HepG2 (cell line): ENCODE measurements at regions not wholly inside any gene's neighbourhood (a gene's known extent, or its start where the extent isn't known, plus 50 kb on each side); places are given as distances from the start of the nearest gene placed in this dataset.

Experiments
- ATAC-seq: fragments of 200-7000 bp; cut with Tn5 transposase; 3 replicates; pipeline ENCODE4 v1.9.1; 2020; ENCODE audit warnings: mild to moderate bottlenecking, moderate library complexity
- BruUV-seq: library from RNA; stranded (reverse); fragments of 400-500 nt; replicated peaks from 2 replicates; lab custom pipeline; 2021; lab: Mats Ljungman, UMichigan
- CTCF ChIA-PET: fragments of 300-600 bp; formaldehyde crosslinking; extraction: SDS; loops from one replicate; lab custom pipeline; 2021; ENCODE audit warnings: low total read pairs, inconsistent platforms, low intra/inter-chr PET ratio; lab: Yijun Ruan, JAX
- POLR2A ChIA-PET: fragments of 350-600 bp; sonication (Branson Sonifier 250); formaldehyde crosslinking; loops from one replicate; lab custom pipeline; 2020; ENCODE audit warnings: antibody characterized with exemption, inconsistent platforms; lab: Yijun Ruan, JAX
- DNase-seq: peaks from one replicate; pipeline ENCODE4 v3.0.0-alpha.2; 2015; ENCODE audit warnings: low spot score
- FAIRE-seq: peaks from 3 replicates; lab custom pipeline; 2011; peaks lifted over from hg19 to GRCh38; lab: Jason Lieb, UNC
- H2AFZ ChIP-seq: one replicate; pipeline ENCODE4 v1.6.1; 2011; ENCODE audit warnings: low read length, inconsistent platforms
- H3K27ac ChIP-seq: fragments of 300-600 bp; 3 replicates; pipeline ENCODE4 v1.8.0; 2011; ENCODE audit warnings: mixed run types, mild to moderate bottlenecking, mixed read lengths, low read length, inconsistent platforms; ENCODE audit not compliant: insufficient read depth; ENCODE audit errors: extremely low read length
- H3K27me3 ChIP-seq, 2 experiments: fragments of 200-600 bp in 1 of 2; 2 replicates in 1 of 2; 3 replicates in 1 of 2; pipeline versions ENCODE4 v1.6.0 to v1.8.0; 2011; ENCODE audit warnings: low read length in 2 of 2, mild to moderate bottlenecking in 2 of 2, moderate library complexity in 2 of 2, inconsistent platforms in 1 of 2; ENCODE audit not compliant: insufficient read depth in 2 of 2, control insufficient read depth in 1 of 2
- H3K36me3 ChIP-seq, 2 experiments: fragments of 200-600 bp in 1 of 2; replicated peaks in 1 of 2; 2 replicates in 1 of 2; 3 replicates in 1 of 2; pipeline versions ENCODE4 v1.5.1 to v1.8.0; 2011; ENCODE audit warnings: low read length in 2 of 2, inconsistent platforms in 1 of 2; ENCODE audit not compliant: insufficient read depth in 2 of 2, control insufficient read depth in 1 of 2
- H3K4me1 ChIP-seq: 2 replicates; pipeline ENCODE4 v1.5.1; 2012; ENCODE audit warnings: low read length, inconsistent platforms; ENCODE audit not compliant: insufficient read depth
- H3K4me2 ChIP-seq: 2 replicates; pipeline ENCODE4 v1.6.0; 2011; ENCODE audit warnings: low read depth, low read length, inconsistent platforms
- H3K4me3 ChIP-seq, 3 experiments: fragments of 200-600 bp in 1 of 3; sonication (generic), shearing (Covaris generic) in 1 of 3; replicated peaks in 1 of 3; 2 replicates each; pipeline ENCODE4 v1.5.1; 2011 to 2016; ENCODE audit warnings: low read length in 3 of 3, inconsistent platforms in 2 of 3, low read depth in 2 of 3, mild to moderate bottlenecking in 2 of 3, control low read depth in 1 of 3, mixed read lengths in 1 of 3; ENCODE audit not compliant: insufficient read depth in 1 of 3
- H3K79me2 ChIP-seq: one replicate; pipeline ENCODE4 v1.6.1; 2011; ENCODE audit warnings: low read length, inconsistent platforms; ENCODE audit not compliant: insufficient read depth
- H3K9ac ChIP-seq: 2 replicates; pipeline ENCODE4 v1.6.0; 2011; ENCODE audit warnings: mild to moderate bottlenecking, low read depth, low read length, inconsistent platforms; ENCODE audit not compliant: insufficient read depth
- H3K9me3 ChIP-seq: 2 replicates; pipeline ENCODE4 v1.5.1; 2012; ENCODE audit warnings: mild to moderate bottlenecking, low read length
- H4K20me1 ChIP-seq: 2 replicates; pipeline ENCODE4 v1.6.0; 2011; ENCODE audit warnings: inconsistent platforms, mild to moderate bottlenecking, low read length, moderate library complexity; ENCODE audit not compliant: insufficient read depth
- ASH2L ChIP-seq: fragments of 300-600, 200-600 bp; sonication (generic); IDR thresholded peaks from 2 replicates; pipeline ENCODE4 v1.7.0; 2017; ENCODE audit warnings: low read depth, mild to moderate bottlenecking, moderate library complexity, mixed read lengths, low read length; ENCODE audit not compliant: insufficient read length
- CBX2 ChIP-seq, 2 experiments: fragments of 200-600 bp in 1 of 2; sonication (generic); formaldehyde crosslinking in 1 of 2; IDR thresholded peaks; 2 replicates each; pipeline versions ENCODE4 v1.7.0 to v1.8.1; 2018 to 2022; ENCODE audit warnings: low read depth in 2 of 2, low read length in 1 of 2, mild to moderate bottlenecking in 1 of 2, missing genetic modification reagents in 1 of 2
- GATAD1 ChIP-seq: IDR thresholded peaks from 2 replicates; pipeline ENCODE4 v1.6.1; 2016; ENCODE audit warnings: missing genetic modification reagents, missing compliant biosample characterization
- HOXD1 ChIP-seq: sonication (generic); formaldehyde crosslinking; IDR thresholded peaks from 2 replicates; pipeline ENCODE4 v1.5.0; 2020; ENCODE audit warnings: missing genetic modification reagents
- MBD4 ChIP-seq: IDR thresholded peaks from 2 replicates; pipeline ENCODE4 v1.6.1; 2012; ENCODE audit warnings: low read length, inconsistent platforms, borderline replicate concordance
- RFX1 ChIP-seq: fragments of 450-650 bp; IDR thresholded peaks from 2 replicates; pipeline ENCODE4 v1.6.1; 2017
- RFXANK ChIP-seq: IDR thresholded peaks from 2 replicates; pipeline ENCODE4 v1.6.1; 2016
- TMF1 ChIP-seq: sonication (generic); formaldehyde crosslinking; IDR thresholded peaks from 2 replicates; pipeline ENCODE4 v1.8.1; 2022; ENCODE audit warnings: low read depth, missing genetic modification reagents
- ZC3H4 ChIP-seq: sonication (generic); formaldehyde crosslinking; IDR thresholded peaks from 2 replicates; pipeline ENCODE4 v1.4.0; 2020; ENCODE audit warnings: missing genetic modification reagents, borderline replicate concordance
- ZFX ChIP-seq: sonication (generic); formaldehyde crosslinking; IDR thresholded peaks from 2 replicates; pipeline ENCODE4 v1.4.0; 2020; ENCODE audit warnings: mild to moderate bottlenecking, low read depth, missing genetic modification reagents, moderate library complexity
- ZNF660 ChIP-seq: sonication (generic); formaldehyde crosslinking; IDR thresholded peaks from 2 replicates; pipeline ENCODE4 v1.5.1; 2020; ENCODE audit warnings: mild to moderate bottlenecking, low read depth, missing genetic modification reagents, borderline replicate concordance
- ZNF720 ChIP-seq: sonication (generic); formaldehyde crosslinking; IDR thresholded peaks from 2 replicates; pipeline ENCODE4 v1.4.0; 2020; ENCODE audit warnings: missing genetic modification reagents
- ZNF737 ChIP-seq: sonication (generic); formaldehyde crosslinking; IDR thresholded peaks from 2 replicates; pipeline ENCODE4 v1.5.0; 2020; ENCODE audit warnings: missing genetic modification reagents, mild to moderate bottlenecking, borderline replicate concordance
- ZNF777 ChIP-seq: sonication (generic); formaldehyde crosslinking; IDR thresholded peaks from 2 replicates; pipeline ENCODE4 v1.4.0; 2020; ENCODE audit warnings: missing genetic modification reagents
- WGBS: methylation state at CpG from one replicate; pipeline ENCODE4 v1.1.6; 2017; ENCODE audit warnings: low lambda C conversion rate; 5-methylcytosine and 5-hydroxymethylcytosine counted together
- in situ Hi-C: cut with HindIII; loops from 2 replicates; pipeline ENCODE4 v1.10.0; 2017; ENCODE audit warnings: low pct_unique_long_range_greater_than_20kb; ENCODE audit not compliant: extremely low pct_ligation_motif_present
- intact Hi-C: fragments of 100-400 bp; cut with micrococcal nuclease; formaldehyde crosslinking; loops from one replicate; pipeline ENCODE4 v1.10.0; 2022; ENCODE audit not compliant: unreplicated experiment
- TF ChIP-seq, protein P1 (sequence below): sonication (generic); formaldehyde crosslinking; IDR thresholded peaks from 2 replicates; pipeline ENCODE4 v1.5.1; 2020; ENCODE audit warnings: missing genetic modification reagents, mild to moderate bottlenecking, borderline replicate concordance
- TF ChIP-seq, protein P2 (sequence below): sonication (generic); formaldehyde crosslinking; conservative IDR thresholded peaks from 2 replicates; pipeline ENCODE4 v1.8.1; 2023; ENCODE audit warnings: missing genetic modification reagents
- TF ChIP-seq, protein P3 (sequence below): sonication (generic); formaldehyde crosslinking; IDR thresholded peaks from 2 replicates; pipeline ENCODE4; 2020; ENCODE audit warnings: missing genetic modification reagents, mild to moderate bottlenecking, borderline replicate concordance
- TF ChIP-seq, protein P4 (sequence below): sonication (generic); formaldehyde crosslinking; IDR thresholded peaks from 2 replicates; pipeline ENCODE4 v1.8.1; 2023; ENCODE audit warnings: missing genetic modification reagents, inconsistent platforms, borderline replicate concordance

DNA sequence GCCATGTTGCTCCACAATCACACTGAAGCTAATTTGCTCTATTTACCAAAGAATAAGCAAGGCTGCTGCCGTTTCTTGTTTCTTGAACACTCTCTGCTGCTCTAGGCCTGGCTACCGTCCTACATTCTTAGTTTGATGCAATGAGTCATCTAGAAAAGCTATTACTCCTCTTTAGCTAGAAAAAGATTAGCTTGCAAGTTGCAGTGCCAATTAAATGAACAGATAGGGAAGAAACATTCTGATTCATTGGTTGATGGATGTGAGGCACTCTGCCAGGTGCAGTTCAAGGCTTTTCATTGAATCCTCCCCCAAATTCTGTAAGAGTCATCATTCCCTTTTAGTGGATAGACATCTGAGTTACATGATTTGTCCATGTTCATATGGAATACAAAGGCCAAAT is 807.7 kb upstream of the AMELY start (continued):
- TF ChIP-seq, protein P1, sequence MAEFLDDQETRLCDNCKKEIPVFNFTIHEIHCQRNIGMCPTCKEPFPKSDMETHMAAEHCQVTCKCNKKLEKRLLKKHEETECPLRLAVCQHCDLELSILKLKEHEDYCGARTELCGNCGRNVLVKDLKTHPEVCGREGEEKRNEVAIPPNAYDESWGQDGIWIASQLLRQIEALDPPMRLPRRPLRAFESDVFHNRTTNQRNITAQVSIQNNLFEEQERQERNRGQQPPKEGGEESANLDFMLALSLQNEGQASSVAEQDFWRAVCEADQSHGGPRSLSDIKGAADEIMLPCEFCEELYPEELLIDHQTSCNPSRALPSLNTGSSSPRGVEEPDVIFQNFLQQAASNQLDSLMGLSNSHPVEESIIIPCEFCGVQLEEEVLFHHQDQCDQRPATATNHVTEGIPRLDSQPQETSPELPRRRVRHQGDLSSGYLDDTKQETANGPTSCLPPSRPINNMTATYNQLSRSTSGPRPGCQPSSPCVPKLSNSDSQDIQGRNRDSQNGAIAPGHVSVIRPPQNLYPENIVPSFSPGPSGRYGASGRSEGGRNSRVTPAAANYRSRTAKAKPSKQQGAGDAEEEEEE (CRISPR knock-in tag): no peak
- TF ChIP-seq ZFX (no peak), ZNF660 (CRISPR knock-in tag) (no peak), TMF1 (CRISPR knock-in tag) (no peak), ASH2L (no peak), RFX1 (no peak), ZC3H4 (CRISPR knock-in tag) (no peak), ZNF737 (CRISPR knock-in tag) (no peak), RFXANK (CRISPR knock-in tag) (no peak)
- TF ChIP-seq, protein P2, sequence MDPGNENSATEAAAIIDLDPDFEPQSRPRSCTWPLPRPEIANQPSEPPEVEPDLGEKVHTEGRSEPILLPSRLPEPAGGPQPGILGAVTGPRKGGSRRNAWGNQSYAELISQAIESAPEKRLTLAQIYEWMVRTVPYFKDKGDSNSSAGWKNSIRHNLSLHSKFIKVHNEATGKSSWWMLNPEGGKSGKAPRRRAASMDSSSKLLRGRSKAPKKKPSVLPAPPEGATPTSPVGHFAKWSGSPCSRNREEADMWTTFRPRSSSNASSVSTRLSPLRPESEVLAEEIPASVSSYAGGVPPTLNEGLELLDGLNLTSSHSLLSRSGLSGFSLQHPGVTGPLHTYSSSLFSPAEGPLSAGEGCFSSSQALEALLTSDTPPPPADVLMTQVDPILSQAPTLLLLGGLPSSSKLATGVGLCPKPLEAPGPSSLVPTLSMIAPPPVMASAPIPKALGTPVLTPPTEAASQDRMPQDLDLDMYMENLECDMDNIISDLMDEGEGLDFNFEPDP (CRISPR knock-in tag): no peak
- TF ChIP-seq, all 625 proteins: peak for 0

DNA sequence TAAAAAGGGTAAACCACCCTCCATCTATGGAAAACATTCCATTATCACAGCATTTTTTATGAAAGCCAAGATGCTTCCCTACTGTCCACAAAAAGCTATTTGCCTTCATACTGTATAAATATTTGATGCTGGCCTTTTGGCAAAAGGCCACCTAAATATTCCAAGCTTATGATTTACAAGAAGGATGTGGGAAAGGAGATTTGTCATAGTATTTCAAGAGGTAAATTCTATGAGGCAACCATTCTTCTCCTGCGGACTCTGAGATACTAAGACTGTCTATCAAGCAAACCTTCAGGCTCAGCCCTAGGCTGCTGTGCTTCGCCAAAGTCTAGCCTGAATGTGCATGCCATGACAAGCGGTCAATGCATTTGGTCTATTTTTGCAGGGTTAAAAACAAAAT is 807.1 kb upstream of the AMELY start:
- Histone ChIP-seq H3K27ac (no peak overlapping the region), H3K9ac (no peak overlapping the region), H3K9me3 (no peaks in the 10 kb centered on the region), H3K79me2 (no peaks in the 10 kb centered on the region), H3K27me3 (no peaks in the 10 kb centered on the region), H3K4me2 (no peak overlapping the region), H2AFZ (no peak overlapping the region), H3K4me3 (no peak overlapping the region), H3K36me3 (no peaks in the 10 kb centered on the region), H3K4me1 (no peaks in the 10 kb centered on the region), H4K20me1 (no peaks in the 10 kb centered on the region)
- WGBS: 83% methylated on average over 1 of the region's 3 CpGs
- in situ Hi-C loops: no loop called here
- DNase-seq: no peak
- FAIRE-seq: no peak
- CTCF ChIA-PET: no interaction called here
- POLR2A ChIA-PET: no interaction called here
- intact Hi-C loops: no loop called here
- BruUV-seq: no TSS peak
- ATAC-seq: no peak
- TF ChIP-seq ZNF720 (no peak), MBD4 (no peak), HOXD1 (no peak), ASH2L (no peak), GATAD1 (CRISPR knock-in tag) (no peak), CBX2 (IDR thresholded peaks at IDR 0.05; ENCODE audit: low read depth, low read length) (no peak), CBX2 (CRISPR knock-in tag; IDR thresholded peaks at IDR 0.05; ENCODE audit: low read depth) (no peak), ZNF777 (CRISPR knock-in tag) (no peak)
- TF ChIP-seq, protein P3, sequence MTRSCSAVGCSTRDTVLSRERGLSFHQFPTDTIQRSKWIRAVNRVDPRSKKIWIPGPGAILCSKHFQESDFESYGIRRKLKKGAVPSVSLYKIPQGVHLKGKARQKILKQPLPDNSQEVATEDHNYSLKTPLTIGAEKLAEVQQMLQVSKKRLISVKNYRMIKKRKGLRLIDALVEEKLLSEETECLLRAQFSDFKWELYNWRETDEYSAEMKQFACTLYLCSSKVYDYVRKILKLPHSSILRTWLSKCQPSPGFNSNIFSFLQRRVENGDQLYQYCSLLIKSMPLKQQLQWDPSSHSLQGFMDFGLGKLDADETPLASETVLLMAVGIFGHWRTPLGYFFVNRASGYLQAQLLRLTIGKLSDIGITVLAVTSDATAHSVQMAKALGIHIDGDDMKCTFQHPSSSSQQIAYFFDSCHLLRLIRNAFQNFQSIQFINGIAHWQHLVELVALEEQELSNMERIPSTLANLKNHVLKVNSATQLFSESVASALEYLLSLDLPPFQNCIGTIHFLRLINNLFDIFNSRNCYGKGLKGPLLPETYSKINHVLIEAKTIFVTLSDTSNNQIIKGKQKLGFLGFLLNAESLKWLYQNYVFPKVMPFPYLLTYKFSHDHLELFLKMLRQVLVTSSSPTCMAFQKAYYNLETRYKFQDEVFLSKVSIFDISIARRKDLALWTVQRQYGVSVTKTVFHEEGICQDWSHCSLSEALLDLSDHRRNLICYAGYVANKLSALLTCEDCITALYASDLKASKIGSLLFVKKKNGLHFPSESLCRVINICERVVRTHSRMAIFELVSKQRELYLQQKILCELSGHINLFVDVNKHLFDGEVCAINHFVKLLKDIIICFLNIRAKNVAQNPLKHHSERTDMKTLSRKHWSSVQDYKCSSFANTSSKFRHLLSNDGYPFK (CRISPR knock-in tag): no peak
- TF ChIP-seq, protein P4, sequence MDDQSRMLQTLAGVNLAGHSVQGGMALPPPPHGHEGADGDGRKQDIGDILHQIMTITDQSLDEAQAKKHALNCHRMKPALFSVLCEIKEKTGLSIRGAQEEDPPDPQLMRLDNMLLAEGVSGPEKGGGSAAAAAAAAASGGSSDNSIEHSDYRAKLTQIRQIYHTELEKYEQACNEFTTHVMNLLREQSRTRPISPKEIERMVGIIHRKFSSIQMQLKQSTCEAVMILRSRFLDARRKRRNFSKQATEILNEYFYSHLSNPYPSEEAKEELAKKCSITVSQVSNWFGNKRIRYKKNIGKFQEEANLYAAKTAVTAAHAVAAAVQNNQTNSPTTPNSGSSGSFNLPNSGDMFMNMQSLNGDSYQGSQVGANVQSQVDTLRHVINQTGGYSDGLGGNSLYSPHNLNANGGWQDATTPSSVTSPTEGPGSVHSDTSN: no peak
